Activated CD8-positive, alpha-beta memory T cell treated with anti-CD3 and anti-CD28 coated beads, Interleukin-2, amount 50 U/mL, for 1 hour (primary cell): ENCODE measurements at regions not wholly inside any gene's neighbourhood (a gene's known extent, or its start where the extent isn't known, plus 50 kb on each side); places are given as distances from the start of the nearest gene placed in this dataset.

Experiments used
- DNase-seq: peaks from one replicate; pipeline ENCODE4 v3.0.0-alpha.2; 2020; ENCODE audit errors: extremely low read depth

- DNase-seq = no peak
Measured at GRCh38 chr2:12207491-12207890, 461.1 kb downstream of the LPIN1 start.

GRCh38 chr2:12210016-12210933 is 463.8 kb downstream of the LPIN1 start:
- DNase-seq = no peak

GRCh38 chr2:12211326-12212175 is 465.1 kb downstream of the LPIN1 start:
- no peak for DNase-seq

GRCh38 chr2:12212841-12213597 is 466.6 kb downstream of the LPIN1 start:
- DNase-seq = no peak

- no peak for DNase-seq
Measured at GRCh38 chr2:12217175-12217574, 470.7 kb downstream of the LPIN1 start.

- no peak for DNase-seq
Measured at GRCh38 chr2:12219761-12220160, 473.3 kb downstream of the LPIN1 start.

- DNase-seq = no peak
Measured at GRCh38 chr2:12221584-12221983, 475.2 kb downstream of the LPIN1 start.

GRCh38 chr2:12222554-12222953 is 476.1 kb downstream of the LPIN1 start:
- DNase-seq = no peak

- DNase-seq = no peak
Measured at GRCh38 chr2:12223732-12224131, 477.3 kb downstream of the LPIN1 start.

GRCh38 chr2:12226653-12227052 is 480.2 kb downstream of the LPIN1 start:
- no peak for DNase-seq

- no peak for DNase-seq
Measured at GRCh38 chr2:12227941-12228608, 481.6 kb downstream of the LPIN1 start.

- DNase-seq = no peak
Measured at GRCh38 chr2:12231288-12231687, 484.9 kb downstream of the LPIN1 start.

GRCh38 chr2:12232876-12233275 is 483.9 kb upstream of the TRIB2 start:
- DNase-seq = no peak

- DNase-seq = no peak
Measured at GRCh38 chr2:12236136-12236844, 480.4 kb upstream of the TRIB2 start.

- no peak for DNase-seq
Measured at GRCh38 chr2:12240206-12240605, 476.5 kb upstream of the TRIB2 start.

- no peak for DNase-seq
Measured at GRCh38 chr2:12243381-12243780, 473.4 kb upstream of the TRIB2 start.

- no peak for DNase-seq
Measured at GRCh38 chr2:12244070-12244469, 472.7 kb upstream of the TRIB2 start.

- DNase-seq = no peak
Measured at GRCh38 chr2:12251121-12251520, 465.6 kb upstream of the TRIB2 start.

GRCh38 chr2:12251749-12252148 is 465.0 kb upstream of the TRIB2 start:
- no peak for DNase-seq

GRCh38 chr2:12253167-12253778 is 463.5 kb upstream of the TRIB2 start:
- DNase-seq = no peak
